ENCODE measurements at regions not wholly inside any gene's neighbourhood (a gene's known extent, or its start where the extent isn't known, plus 50 kb on each side); places are given as distances from the start of the nearest gene placed in this dataset.

DNA sequence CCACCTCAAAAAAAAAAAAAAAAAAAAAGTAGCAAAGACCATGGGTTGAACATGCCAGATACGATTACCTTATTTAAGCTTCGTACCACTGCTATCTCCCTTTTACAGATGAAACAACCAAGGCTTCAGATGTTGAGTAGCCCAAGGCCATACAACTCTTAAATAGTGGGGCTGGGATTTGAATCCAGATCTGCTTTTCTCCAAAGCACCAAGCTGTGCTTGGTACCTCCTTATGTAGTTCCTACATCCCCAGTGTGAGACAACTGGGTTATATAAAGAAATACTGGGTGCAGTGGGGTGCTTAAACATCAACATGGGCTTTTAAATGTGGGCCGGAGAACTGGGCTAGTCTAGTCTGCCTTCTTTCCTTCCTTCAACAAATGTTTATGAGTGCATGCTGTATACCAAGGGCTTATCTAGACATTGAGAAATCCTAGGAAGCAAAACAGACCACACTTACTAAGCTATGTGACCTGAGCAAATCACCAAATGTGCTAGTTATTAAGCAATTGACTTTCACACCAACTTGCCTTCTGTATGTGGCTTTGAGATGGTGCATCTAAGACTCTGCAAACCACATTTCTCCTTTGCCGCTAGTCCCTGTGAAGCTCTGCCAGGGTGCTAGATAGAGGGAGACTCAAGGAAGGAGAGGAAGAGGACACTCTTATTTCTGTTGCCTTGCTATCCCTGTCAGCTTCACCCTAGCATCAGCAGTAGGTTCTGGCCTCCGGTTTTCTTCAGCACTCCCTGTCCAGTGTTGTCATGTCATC lies 201.4 kb upstream of the FOXN2 start:
- Histone ChIP-seq H3K4me1 (ENCODE audit: control insufficient read depth in 5 of 5, insufficient read depth in 5 of 5, low read length in 5 of 5) (peaks cover 4 to 23% (median 14%) of the 10 kb centered on the region in 5 donors), H3K9ac (ENCODE audit: low read length in 5 of 5) (no peak overlapping the region), H3K36me3 (ENCODE audit: control insufficient read depth in 5 of 5, insufficient read depth in 5 of 5, low read length in 5 of 5) (no peaks in the 10 kb centered on the region), H3K27me3 (ENCODE audit: control insufficient read depth in 5 of 5, insufficient read depth in 4 of 5, low read length in 5 of 5) (no peaks in the 10 kb centered on the region), H3K9me3 (ENCODE audit: control insufficient read depth in 5 of 5, low read length in 5 of 5) (no peaks in the 10 kb centered on the region), H3K27ac (ENCODE audit: low read depth, low read length) (peak overlapping the region; percentile 99), H3K4me3 (ENCODE audit: low read depth in 1 of 5, low read length in 5 of 5) (no peak overlapping the region)

DNA sequence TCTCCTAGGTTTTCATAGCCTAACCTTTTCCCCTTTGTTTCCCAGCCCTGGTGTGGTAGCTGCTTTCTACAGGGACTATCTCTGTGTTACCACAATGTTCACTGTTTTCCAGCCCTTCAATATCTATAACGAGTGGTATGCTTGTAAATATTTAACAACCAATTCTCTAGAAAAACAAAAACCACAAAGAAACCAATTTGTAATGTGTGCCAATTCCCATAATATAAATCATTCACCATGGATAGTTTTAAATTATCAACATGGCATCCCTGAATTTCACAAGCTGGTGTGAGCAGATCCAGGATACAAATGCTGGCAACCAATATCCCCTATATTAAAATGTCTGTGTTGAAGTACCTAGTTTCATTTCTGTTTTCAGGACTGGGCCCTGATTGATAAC lies 200.7 kb upstream of the FOXN2 start:
- H3K27me3 ChIP-seq (ENCODE audit: control insufficient read depth in 5 of 5, insufficient read depth in 4 of 5, low read length in 5 of 5): no peaks in the 10 kb centered on the region
- H3K36me3 ChIP-seq (ENCODE audit: control insufficient read depth in 5 of 5, insufficient read depth in 5 of 5, low read length in 5 of 5): no peaks in the 10 kb centered on the region
- H3K9ac ChIP-seq (ENCODE audit: low read length in 5 of 5): peak overlapping the region in 1 of 5 donors; percentile 21
- no peaks in the 10 kb centered on the region for H3K9me3 ChIP-seq (ENCODE audit: control insufficient read depth in 5 of 5, low read length in 5 of 5)
- H3K4me1 ChIP-seq (ENCODE audit: control insufficient read depth in 5 of 5, insufficient read depth in 5 of 5, low read length in 5 of 5): peaks cover 4 to 23% (median 14%) of the 10 kb centered on the region in 5 donors
- H3K4me3 ChIP-seq (ENCODE audit: low read depth in 1 of 5, low read length in 5 of 5): no peak overlapping the region
- peak overlapping the region; percentile 99 for H3K27ac ChIP-seq (ENCODE audit: low read depth, low read length)

DNA sequence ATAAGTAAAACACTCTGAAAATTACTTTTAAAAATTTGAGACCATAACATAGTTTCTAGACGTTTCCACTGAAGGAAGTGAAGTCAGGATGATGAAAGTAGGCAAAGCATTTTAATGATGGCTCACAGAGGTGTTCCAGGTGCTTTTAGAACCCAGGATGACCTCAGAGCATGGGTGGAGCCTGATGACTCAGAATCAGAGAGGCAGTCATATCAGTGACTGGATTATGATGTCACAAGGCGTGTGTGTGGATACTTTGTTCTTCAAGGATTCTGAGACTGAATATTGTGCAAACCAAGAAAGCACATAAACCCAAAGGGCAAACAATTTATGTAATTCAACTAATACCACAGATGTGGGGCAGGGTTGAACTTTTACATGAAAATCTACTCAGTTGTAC lies 200.2 kb upstream of the FOXN2 start:
- Histone ChIP-seq H3K9me3 (ENCODE audit: control insufficient read depth in 5 of 5, low read length in 5 of 5) (no peaks in the 10 kb centered on the region), H3K27ac (ENCODE audit: low read depth, low read length) (peak overlapping the region; percentile 99), H3K36me3 (ENCODE audit: control insufficient read depth in 5 of 5, insufficient read depth in 5 of 5, low read length in 5 of 5) (no peaks in the 10 kb centered on the region), H3K4me3 (ENCODE audit: low read depth in 1 of 5, low read length in 5 of 5) (no peak overlapping the region), H3K9ac (ENCODE audit: low read length in 5 of 5) (no peak overlapping the region), H3K4me1 (ENCODE audit: control insufficient read depth in 5 of 5, insufficient read depth in 5 of 5, low read length in 5 of 5) (peaks cover 4 to 23% (median 14%) of the 10 kb centered on the region in 5 donors), H3K27me3 (ENCODE audit: control insufficient read depth in 5 of 5, insufficient read depth in 4 of 5, low read length in 5 of 5) (no peaks in the 10 kb centered on the region)

DNA sequence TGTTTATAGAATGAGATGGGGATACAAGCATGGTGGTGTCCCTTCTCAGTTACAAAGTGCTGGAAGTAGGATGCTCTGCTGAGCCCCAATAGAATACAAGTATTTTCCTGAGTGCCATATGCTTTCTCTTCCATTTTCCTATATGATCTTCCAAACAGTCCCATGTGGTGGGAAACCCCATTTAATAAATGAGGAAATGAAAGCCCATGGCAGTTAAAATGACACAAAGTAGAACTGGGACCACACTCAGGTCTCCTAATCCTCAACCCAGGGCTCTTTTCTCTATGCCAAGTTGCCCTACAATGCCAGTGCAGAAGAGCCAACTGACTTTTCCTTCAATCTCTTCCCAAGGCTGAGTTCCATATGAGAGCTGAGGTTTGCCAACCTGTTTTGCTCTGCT lies 198.0 kb upstream of the FOXN2 start:
- Histone ChIP-seq H3K4me1 (ENCODE audit: control insufficient read depth in 5 of 5, insufficient read depth in 5 of 5, low read length in 5 of 5) (peaks cover 4 to 15% (median 8%) of the 10 kb centered on the region in 5 donors), H3K4me3 (ENCODE audit: low read depth in 1 of 5, low read length in 5 of 5) (no peak overlapping the region), H3K27me3 (ENCODE audit: control insufficient read depth in 5 of 5, insufficient read depth in 4 of 5, low read length in 5 of 5) (no peaks in the 10 kb centered on the region), H3K27ac (ENCODE audit: low read depth, low read length) (no peak overlapping the region), H3K9ac (ENCODE audit: low read length in 5 of 5) (no peak overlapping the region), H3K9me3 (ENCODE audit: control insufficient read depth in 5 of 5, low read length in 5 of 5) (no peaks in the 10 kb centered on the region), H3K36me3 (ENCODE audit: control insufficient read depth in 5 of 5, insufficient read depth in 5 of 5, low read length in 5 of 5) (no peaks in the 10 kb centered on the region)

DNA sequence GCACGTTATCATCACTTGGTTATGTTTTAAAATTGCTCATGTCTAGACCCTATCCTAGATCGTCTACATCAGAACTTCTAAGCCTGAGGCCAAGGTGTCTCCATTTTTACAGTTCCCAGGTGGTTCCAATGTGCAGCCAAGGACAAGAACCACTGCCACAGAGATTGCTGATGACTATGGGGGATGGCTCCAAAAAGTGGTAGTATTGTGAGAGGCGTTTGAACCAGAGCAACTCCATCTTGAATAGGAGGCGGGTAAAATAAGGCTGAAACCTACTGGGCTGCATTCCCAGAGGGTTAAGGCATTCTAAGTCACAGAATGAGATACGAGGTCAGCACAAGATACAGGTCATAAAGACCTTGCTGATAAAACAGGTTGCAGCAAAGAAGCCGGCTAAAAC lies 195.6 kb upstream of the FOXN2 start:
- Histone ChIP-seq H3K9me3 (ENCODE audit: control insufficient read depth in 5 of 5, low read length in 5 of 5) (no peaks in the 10 kb centered on the region), H3K9ac (ENCODE audit: low read length in 5 of 5) (no peak overlapping the region), H3K27ac (ENCODE audit: low read depth, low read length) (no peak overlapping the region), H3K36me3 (ENCODE audit: control insufficient read depth in 5 of 5, insufficient read depth in 5 of 5, low read length in 5 of 5) (no peaks in the 10 kb centered on the region), H3K4me3 (ENCODE audit: low read depth in 1 of 5, low read length in 5 of 5) (no peak overlapping the region), H3K27me3 (ENCODE audit: control insufficient read depth in 5 of 5, insufficient read depth in 4 of 5, low read length in 5 of 5) (no peaks in the 10 kb centered on the region), H3K4me1 (ENCODE audit: control insufficient read depth in 5 of 5, insufficient read depth in 5 of 5, low read length in 5 of 5) (peaks cover 0 to 5% (median 4%) of the 10 kb centered on the region in 5 donors)

DNA sequence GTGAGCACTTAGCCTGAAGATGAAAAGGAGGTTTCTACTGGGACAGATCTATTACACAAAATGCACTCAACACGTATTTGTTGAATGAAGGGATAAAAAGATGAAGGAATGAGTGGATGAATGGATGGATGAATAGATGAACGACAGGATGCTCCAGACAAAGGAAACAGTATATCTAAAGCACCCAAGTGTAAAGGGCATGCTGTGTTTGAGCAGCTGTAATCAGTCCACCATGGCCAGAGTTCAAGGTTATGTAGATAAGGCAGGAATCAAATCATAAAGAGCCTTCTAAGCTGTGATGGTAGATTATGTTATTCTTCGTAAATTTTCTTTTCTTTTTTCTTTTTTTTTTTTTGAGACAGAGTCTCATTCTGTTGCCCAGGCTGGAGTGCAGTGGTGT lies 194.4 kb upstream of the FOXN2 start:
- no peak overlapping the region for H3K4me3 ChIP-seq (ENCODE audit: low read depth in 1 of 5, low read length in 5 of 5)
- no peaks in the 10 kb centered on the region for H3K27me3 ChIP-seq (ENCODE audit: control insufficient read depth in 5 of 5, insufficient read depth in 4 of 5, low read length in 5 of 5)
- no peak overlapping the region for H3K27ac ChIP-seq (ENCODE audit: low read depth, low read length)
- no peaks in the 10 kb centered on the region for H3K9me3 ChIP-seq (ENCODE audit: control insufficient read depth in 5 of 5, low read length in 5 of 5)
- H3K36me3 ChIP-seq (ENCODE audit: control insufficient read depth in 5 of 5, insufficient read depth in 5 of 5, low read length in 5 of 5): no peaks in the 10 kb centered on the region
- H3K9ac ChIP-seq (ENCODE audit: low read length in 5 of 5): no peak overlapping the region
- H3K4me1 ChIP-seq (ENCODE audit: control insufficient read depth in 5 of 5, insufficient read depth in 5 of 5, low read length in 5 of 5): peaks cover 0 to 4% (median 0%) of the 10 kb centered on the region in 5 donors

DNA sequence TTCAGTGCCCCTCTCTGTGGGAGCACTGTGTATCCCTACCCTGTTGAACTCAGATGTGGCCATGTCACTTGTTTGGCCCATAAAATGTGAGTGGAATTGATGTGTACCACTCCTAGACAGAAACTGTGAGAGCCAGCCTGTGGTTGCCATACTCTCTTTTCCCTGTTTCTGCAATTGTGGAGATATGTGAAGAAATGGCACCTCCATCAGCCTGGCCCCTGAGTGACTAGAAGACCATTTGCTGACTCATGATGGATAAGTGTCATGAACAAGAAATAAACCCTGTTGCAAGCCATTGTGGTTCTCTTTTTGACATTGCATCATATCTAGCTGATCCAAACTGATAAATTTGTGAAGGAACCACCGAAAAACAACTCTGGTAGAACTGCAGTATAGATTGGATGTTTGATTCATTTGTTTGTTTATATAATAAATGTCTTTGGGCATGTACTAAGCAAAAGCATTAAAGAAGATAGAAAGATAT lies 193.7 kb upstream of the FOXN2 start:
- H3K9ac ChIP-seq (ENCODE audit: low read length in 5 of 5): no peak overlapping the region
- no peak overlapping the region for H3K27ac ChIP-seq (ENCODE audit: low read depth, low read length)
- H3K4me3 ChIP-seq (ENCODE audit: low read depth in 1 of 5, low read length in 5 of 5): no peak overlapping the region
- no peaks in the 10 kb centered on the region for H3K9me3 ChIP-seq (ENCODE audit: control insufficient read depth in 5 of 5, low read length in 5 of 5)
- H3K36me3 ChIP-seq (ENCODE audit: control insufficient read depth in 5 of 5, insufficient read depth in 5 of 5, low read length in 5 of 5): no peaks in the 10 kb centered on the region
- H3K4me1 ChIP-seq (ENCODE audit: control insufficient read depth in 5 of 5, insufficient read depth in 5 of 5, low read length in 5 of 5): peaks cover 0 to 9% (median 3%) of the 10 kb centered on the region in 5 donors
- H3K27me3 ChIP-seq (ENCODE audit: control insufficient read depth in 5 of 5, insufficient read depth in 4 of 5, low read length in 5 of 5): no peaks in the 10 kb centered on the region

DNA sequence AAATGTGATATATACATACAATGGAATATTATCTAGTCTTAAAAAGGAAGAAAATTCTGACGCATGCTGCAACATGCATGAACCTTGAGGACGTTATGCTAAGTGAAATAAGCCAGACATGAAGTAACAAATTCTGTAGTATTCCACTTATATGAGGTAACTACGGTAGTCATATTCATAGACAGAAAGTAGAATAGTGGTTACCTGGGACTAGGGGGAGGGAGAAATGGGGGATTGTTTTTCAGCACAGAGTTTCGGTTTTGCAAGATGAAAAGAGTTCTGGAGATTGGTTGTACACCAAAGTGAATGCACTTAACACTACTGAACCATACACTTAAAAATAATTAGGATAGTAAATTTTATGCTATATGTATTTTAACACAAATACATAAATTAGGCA lies 192.3 kb upstream of the FOXN2 start:
- H3K4me1 ChIP-seq (ENCODE audit: control insufficient read depth in 5 of 5, insufficient read depth in 5 of 5, low read length in 5 of 5): peaks cover 3 to 15% (median 6%) of the 10 kb centered on the region in 5 donors
- no peak overlapping the region for H3K4me3 ChIP-seq (ENCODE audit: low read depth in 1 of 5, low read length in 5 of 5)
- no peaks in the 10 kb centered on the region for H3K36me3 ChIP-seq (ENCODE audit: control insufficient read depth in 5 of 5, insufficient read depth in 5 of 5, low read length in 5 of 5)
- H3K9ac ChIP-seq (ENCODE audit: low read length in 5 of 5): no peak overlapping the region
- H3K9me3 ChIP-seq (ENCODE audit: control insufficient read depth in 5 of 5, low read length in 5 of 5): no peaks in the 10 kb centered on the region
- no peak overlapping the region for H3K27ac ChIP-seq (ENCODE audit: low read depth, low read length)
- H3K27me3 ChIP-seq (ENCODE audit: control insufficient read depth in 5 of 5, insufficient read depth in 4 of 5, low read length in 5 of 5): no peaks in the 10 kb centered on the region

DNA sequence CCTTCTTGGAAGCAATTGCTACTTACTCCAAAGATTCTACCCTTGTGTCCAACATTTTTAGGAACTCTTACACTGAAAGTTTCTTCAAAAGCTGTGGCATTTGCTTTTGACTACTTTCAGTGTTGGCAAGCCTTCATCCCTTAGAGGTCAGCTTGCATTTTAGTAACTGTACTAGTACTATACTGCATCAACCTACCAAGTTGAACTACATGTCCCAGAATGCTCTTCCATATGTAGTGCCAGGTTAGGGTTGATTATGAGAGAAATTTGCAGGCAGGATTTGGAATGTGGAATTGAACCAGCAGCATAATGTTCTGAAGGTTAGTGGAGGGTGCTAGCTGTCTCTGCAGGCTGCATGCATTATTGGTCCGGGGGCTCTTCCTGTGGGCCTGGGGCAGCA lies 189.9 kb upstream of the FOXN2 start:
- Histone ChIP-seq H3K27me3 (ENCODE audit: control insufficient read depth in 5 of 5, insufficient read depth in 4 of 5, low read length in 5 of 5) (no peaks in the 10 kb centered on the region), H3K36me3 (ENCODE audit: control insufficient read depth in 5 of 5, insufficient read depth in 5 of 5, low read length in 5 of 5) (no peaks in the 10 kb centered on the region), H3K4me1 (ENCODE audit: control insufficient read depth in 5 of 5, insufficient read depth in 5 of 5, low read length in 5 of 5) (peaks cover 3 to 15% (median 6%) of the 10 kb centered on the region in 5 donors), H3K4me3 (ENCODE audit: low read depth in 1 of 5, low read length in 5 of 5) (no peak overlapping the region), H3K27ac (ENCODE audit: low read depth, low read length) (peak overlapping the region; percentile 24), H3K9me3 (ENCODE audit: control insufficient read depth in 5 of 5, low read length in 5 of 5) (peaks cover 0 to 6% (median 0%) of the 10 kb centered on the region in 5 donors), H3K9ac (ENCODE audit: low read length in 5 of 5) (no peak overlapping the region)

DNA sequence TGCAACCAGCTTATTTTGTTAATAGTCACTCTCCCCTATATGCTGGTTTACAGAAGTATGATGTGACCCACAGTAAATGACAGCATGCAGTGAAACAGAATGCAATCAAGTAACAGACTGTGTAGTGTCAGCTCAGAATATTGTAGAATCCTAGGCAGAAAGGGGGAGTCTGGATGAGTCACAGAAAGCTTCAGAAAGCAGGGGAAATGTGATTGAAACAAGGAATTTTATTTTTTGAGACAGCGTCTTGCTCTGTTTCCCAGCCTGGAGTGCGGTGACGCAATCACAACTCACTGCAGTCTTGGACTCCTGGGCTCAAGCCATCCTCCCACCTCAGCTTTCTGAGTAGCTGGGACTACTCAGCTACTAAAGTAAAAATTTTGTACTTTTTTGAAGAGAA lies 188.3 kb upstream of the FOXN2 start:
- Histone ChIP-seq H3K9ac (ENCODE audit: low read length in 5 of 5) (no peak overlapping the region), H3K27ac (ENCODE audit: low read depth, low read length) (peak overlapping the region; percentile 49), H3K4me1 (ENCODE audit: control insufficient read depth in 5 of 5, insufficient read depth in 5 of 5, low read length in 5 of 5) (peaks cover 3 to 16% (median 6%) of the 10 kb centered on the region in 5 donors), H3K4me3 (ENCODE audit: low read depth in 1 of 5, low read length in 5 of 5) (no peak overlapping the region), H3K27me3 (ENCODE audit: control insufficient read depth in 5 of 5, insufficient read depth in 4 of 5, low read length in 5 of 5) (no peaks in the 10 kb centered on the region), H3K9me3 (ENCODE audit: control insufficient read depth in 5 of 5, low read length in 5 of 5) (peaks cover 0 to 6% (median 0%) of the 10 kb centered on the region in 5 donors), H3K36me3 (ENCODE audit: control insufficient read depth in 5 of 5, insufficient read depth in 5 of 5, low read length in 5 of 5) (no peaks in the 10 kb centered on the region)
